Endothelial cell (in vitro differentiated cells): ENCODE measurements at regions not wholly inside any gene's neighbourhood (a gene's known extent, or its start where the extent isn't known, plus 50 kb on each side); places are given as distances from the start of the nearest gene placed in this dataset.
A peak's percentile ranks its signal among the peaks of the same experiment; 100 is the strongest.

Experiments
- DNase-seq: peaks from one replicate; pipeline ENCODE4 v3.0.0; 2021; ENCODE audit warnings: low spot score
- H3K27ac Mint-ChIP-seq: one replicate; pipeline ENCODE4 v1.8.0; 2021; ENCODE audit warnings: mixed read lengths, inconsistent platforms; ENCODE audit not compliant: unreplicated experiment
- H3K27me3 Mint-ChIP-seq: one replicate; pipeline ENCODE4 v1.8.0; 2021; ENCODE audit warnings: mild to moderate bottlenecking, moderate library complexity, mixed read lengths, inconsistent platforms; ENCODE audit not compliant: unreplicated experiment
- H3K36me3 Mint-ChIP-seq: one replicate; pipeline ENCODE4 v1.8.0; 2021; ENCODE audit warnings: mild to moderate bottlenecking, low read depth, mixed read lengths, inconsistent platforms; ENCODE audit not compliant: unreplicated experiment
- H3K4me1 Mint-ChIP-seq: one replicate; pipeline ENCODE4 v1.8.0; 2021; ENCODE audit warnings: mild to moderate bottlenecking, mixed read lengths, inconsistent platforms; ENCODE audit not compliant: unreplicated experiment
- H3K4me3 Mint-ChIP-seq: one replicate; pipeline ENCODE4 v1.8.0; 2021; ENCODE audit warnings: mild to moderate bottlenecking, mixed read lengths, inconsistent platforms; ENCODE audit not compliant: unreplicated experiment
- H3K9me3 Mint-ChIP-seq: one replicate; pipeline ENCODE4 v1.8.0; 2021; ENCODE audit warnings: mixed read lengths, inconsistent platforms; ENCODE audit not compliant: unreplicated experiment
- TF ChIP-seq, protein P1 (sequence below): fragments of 200-600 bp; sonication (generic); IDR thresholded peaks from one replicate; pipeline ENCODE4 v1.5.0; 2021; ENCODE audit warnings: antibody characterized with exemption; ENCODE audit not compliant: unreplicated experiment

DNA sequence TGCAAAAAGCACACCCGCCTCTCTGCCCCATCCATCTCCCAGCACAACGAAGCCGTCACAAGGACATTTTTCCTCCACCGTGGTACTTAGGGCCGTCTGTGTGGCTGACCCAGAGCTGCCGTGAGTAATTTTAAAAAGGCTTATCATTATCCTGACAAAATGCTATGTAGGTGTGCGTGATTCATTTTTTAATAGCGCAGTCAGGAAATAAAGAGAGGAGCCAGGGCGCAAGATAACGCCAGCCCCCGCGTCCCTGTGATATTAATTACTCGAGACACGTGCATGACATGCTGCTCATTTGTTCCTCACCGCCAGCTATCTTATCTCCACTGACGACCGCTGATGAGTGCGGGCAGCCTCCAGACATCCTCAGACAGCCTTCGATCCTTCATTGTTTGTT is 332.7 kb upstream of the PFKP start:
- H3K27ac Mint-ChIP-seq = no peak overlapping the region
- H3K9me3 Mint-ChIP-seq = no peaks in the 10 kb centered on the region
- H3K4me1 Mint-ChIP-seq = no peaks in the 10 kb centered on the region
- no peak for DNase-seq
- H3K4me3 Mint-ChIP-seq = no peak overlapping the region
- peaks cover 4% of the 10 kb centered on the region for H3K36me3 Mint-ChIP-seq
- TF ChIP-seq, protein P1, sequence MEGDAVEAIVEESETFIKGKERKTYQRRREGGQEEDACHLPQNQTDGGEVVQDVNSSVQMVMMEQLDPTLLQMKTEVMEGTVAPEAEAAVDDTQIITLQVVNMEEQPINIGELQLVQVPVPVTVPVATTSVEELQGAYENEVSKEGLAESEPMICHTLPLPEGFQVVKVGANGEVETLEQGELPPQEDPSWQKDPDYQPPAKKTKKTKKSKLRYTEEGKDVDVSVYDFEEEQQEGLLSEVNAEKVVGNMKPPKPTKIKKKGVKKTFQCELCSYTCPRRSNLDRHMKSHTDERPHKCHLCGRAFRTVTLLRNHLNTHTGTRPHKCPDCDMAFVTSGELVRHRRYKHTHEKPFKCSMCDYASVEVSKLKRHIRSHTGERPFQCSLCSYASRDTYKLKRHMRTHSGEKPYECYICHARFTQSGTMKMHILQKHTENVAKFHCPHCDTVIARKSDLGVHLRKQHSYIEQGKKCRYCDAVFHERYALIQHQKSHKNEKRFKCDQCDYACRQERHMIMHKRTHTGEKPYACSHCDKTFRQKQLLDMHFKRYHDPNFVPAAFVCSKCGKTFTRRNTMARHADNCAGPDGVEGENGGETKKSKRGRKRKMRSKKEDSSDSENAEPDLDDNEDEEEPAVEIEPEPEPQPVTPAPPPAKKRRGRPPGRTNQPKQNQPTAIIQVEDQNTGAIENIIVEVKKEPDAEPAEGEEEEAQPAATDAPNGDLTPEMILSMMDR = no peak
- peaks cover 1% of the 10 kb centered on the region for H3K27me3 Mint-ChIP-seq

DNA sequence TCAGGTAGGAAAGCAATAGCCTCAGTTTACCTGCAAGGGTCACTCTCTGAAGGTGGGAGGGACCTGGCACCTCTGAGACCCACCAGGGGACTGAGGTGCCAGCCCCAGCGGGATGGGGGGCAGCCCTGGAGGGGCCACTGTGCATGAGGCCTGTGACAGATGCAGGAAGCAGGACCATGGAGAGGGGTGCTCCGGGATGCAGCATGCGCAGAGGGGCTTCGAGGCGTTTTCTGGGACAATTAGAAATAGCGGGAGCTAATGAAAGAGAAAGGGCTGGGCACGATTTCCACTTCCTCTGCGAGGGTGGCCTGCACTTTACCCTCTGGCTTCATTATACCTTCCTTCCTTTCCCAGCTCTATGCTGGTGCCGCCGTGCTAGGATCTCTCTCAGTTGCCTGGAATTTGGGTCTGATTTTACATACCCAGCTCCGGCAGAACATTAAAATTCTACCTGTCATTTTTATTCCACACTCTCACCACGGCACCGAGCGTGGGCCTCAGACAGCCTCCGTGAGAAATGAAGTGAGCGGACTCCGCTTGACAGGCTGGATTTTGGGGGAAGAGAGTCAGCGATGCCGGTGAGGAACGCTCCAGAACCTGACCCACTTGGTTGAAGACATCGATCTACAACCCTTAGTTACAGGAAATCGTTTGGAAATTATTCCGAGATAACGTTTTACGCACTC is 333.9 kb upstream of the PFKP start:
- peak; percentile 5 for DNase-seq
- Mint-ChIP-seq H3K36me3 (peaks cover 4% of the 10 kb centered on the region), H3K27ac (no peak overlapping the region), H3K4me1 (no peaks in the 10 kb centered on the region), H3K9me3 (no peaks in the 10 kb centered on the region), H3K4me3 (no peak overlapping the region), H3K27me3 (peaks cover 3% of the 10 kb centered on the region)
- TF ChIP-seq, protein P1 = no peak

DNA sequence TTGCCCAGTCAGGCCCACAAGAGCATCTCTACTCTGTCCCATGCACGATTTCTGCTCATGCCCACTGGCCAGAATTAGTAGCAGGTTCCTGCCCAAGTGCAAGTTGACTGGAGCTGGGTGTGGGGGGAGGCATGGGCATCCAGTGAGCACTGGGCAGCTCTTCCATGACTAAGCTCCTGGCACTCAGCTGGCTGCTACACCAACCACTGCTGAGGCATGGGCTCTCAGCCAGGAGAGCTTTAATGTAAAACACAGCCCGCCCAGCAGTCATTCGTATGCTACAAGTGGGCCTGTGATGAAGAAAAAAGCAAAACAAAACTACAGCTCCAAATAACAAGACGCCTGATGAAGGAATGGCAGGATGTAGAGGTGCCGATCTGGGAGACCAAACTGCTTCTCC is 335.4 kb upstream of the PFKP start:
- Mint-ChIP-seq H3K9me3 (no peaks in the 10 kb centered on the region), H3K27ac (no peak overlapping the region), H3K4me1 (no peaks in the 10 kb centered on the region), H3K36me3 (peaks cover 4% of the 10 kb centered on the region), H3K27me3 (peaks cover 3% of the 10 kb centered on the region), H3K4me3 (no peak overlapping the region)
- DNase-seq = no peak
- TF ChIP-seq, protein P1 = no peak

DNA sequence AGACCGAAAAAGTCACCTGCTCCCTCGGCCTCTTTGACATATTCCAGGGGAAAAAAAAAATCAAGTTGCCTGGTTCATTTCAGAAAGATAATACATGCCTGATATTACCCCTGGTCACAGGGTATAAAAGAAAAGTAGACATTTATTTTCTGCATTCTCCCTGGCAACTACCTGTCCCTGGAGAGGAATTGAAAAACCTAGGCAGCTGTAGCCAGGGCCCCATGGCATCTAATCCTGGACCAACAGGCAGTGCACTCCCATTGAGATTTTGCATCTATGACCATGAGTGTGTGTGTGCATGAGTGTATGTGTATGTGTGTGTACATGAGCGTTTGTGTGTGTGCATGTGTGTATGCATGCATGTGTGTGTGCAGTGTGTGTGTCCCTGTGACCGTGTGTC is 338.2 kb upstream of the PFKP start:
- TF ChIP-seq, protein P1 = no peak
- H3K27me3 Mint-ChIP-seq = peaks cover 1% of the 10 kb centered on the region
- H3K4me1 Mint-ChIP-seq = no peaks in the 10 kb centered on the region

DNA sequence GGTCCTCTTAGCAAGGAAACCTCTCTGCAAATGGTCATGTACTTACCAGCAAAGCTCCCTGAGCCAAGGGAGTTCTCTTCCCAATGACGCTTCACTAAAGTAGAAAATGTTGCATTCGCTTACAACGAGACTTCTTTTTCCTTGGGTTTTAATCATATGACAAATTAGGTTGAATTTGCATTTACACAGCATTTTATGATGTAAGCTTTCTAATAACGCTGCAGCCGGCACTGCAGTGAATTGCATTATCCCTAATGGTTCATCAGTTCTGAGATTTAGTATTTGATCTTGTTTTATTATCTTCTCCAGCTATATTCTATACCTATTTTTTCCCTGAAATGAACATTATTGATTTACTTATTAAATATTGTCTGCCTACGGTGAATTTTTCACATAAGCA is 339.3 kb upstream of the PFKP start:
- TF ChIP-seq, protein P1 = no peak
- DNase-seq = no peak
- Mint-ChIP-seq H3K27me3 (peaks cover 1% of the 10 kb centered on the region), H3K9me3 (no peaks in the 10 kb centered on the region), H3K36me3 (peaks cover 4% of the 10 kb centered on the region), H3K27ac (no peak overlapping the region), H3K4me3 (no peak overlapping the region), H3K4me1 (no peaks in the 10 kb centered on the region)

More for the DNA sequence above, 338.2 kb upstream of the PFKP start:
- peaks cover 4% of the 10 kb centered on the region for H3K36me3 Mint-ChIP-seq
- no peak overlapping the region for H3K27ac Mint-ChIP-seq
- no peaks in the 10 kb centered on the region for H3K9me3 Mint-ChIP-seq
- H3K4me3 Mint-ChIP-seq = no peak overlapping the region
- DNase-seq = no peak
